B cell (primary cell): ENCODE measurements at regions not wholly inside any gene's neighbourhood (a gene's known extent, or its start where the extent isn't known, plus 50 kb on each side); places are given as distances from the start of the nearest gene placed in this dataset.

Experiments used
- ATAC-seq: fragments of 200-7000 bp; cut with Tn5 transposase; one replicate; pipeline ENCODE4 v1.10.0; 2021; ENCODE audit warnings: low read depth, mild to moderate bottlenecking, moderate number of reproducible peaks, moderate library complexity
- CTCF ChIA-PET: fragments of 350-600 bp; sonication (Branson Sonifier 250); formaldehyde crosslinking; loops from one replicate; lab custom pipeline; 2021; ENCODE audit warnings: antibody characterized with exemption, inconsistent platforms; lab: Charles Lee
- POLR2A ChIA-PET: fragments of 350-600 bp; sonication (Branson Sonifier 250); formaldehyde crosslinking; loops from one replicate; lab custom pipeline; 2021; ENCODE audit warnings: antibody characterized with exemption; lab: Charles Lee
- DNase-seq: peaks from one replicate; pipeline ENCODE4 v3.0.0; 2013
- H2AFZ ChIP-seq: 2 replicates; pipeline ENCODE4 v1.6.1; 2012; ENCODE audit warnings: mild to moderate bottlenecking, low read depth, low read length; ENCODE audit not compliant: insufficient read depth, poor library complexity, severe bottlenecking
- H3K27ac ChIP-seq, 2 donors: 1 replicate in 1 of 2; 2 replicates in 1 of 2; pipeline ENCODE4 v1.5.1; 2012 to 2013; ENCODE audit warnings: low read length in 2 of 2, mild to moderate bottlenecking in 2 of 2, moderate library complexity in 1 of 2
- H3K27me3 ChIP-seq, 4 experiments: fragments of 200-600 bp in 1 of 4; sonication (generic) in 1 of 4; replicated peaks in 1 of 4; 1 replicate in 2 of 4; 2 replicates in 2 of 4; pipeline versions ENCODE4 v1.6.1 to v1.7.0; 2013 to 2016; ENCODE audit warnings: low read length in 3 of 4, mild to moderate bottlenecking in 2 of 4, mixed read lengths in 1 of 4, moderate library complexity in 1 of 4; ENCODE audit not compliant: insufficient read depth in 4 of 4, control insufficient read depth in 3 of 4; ENCODE audit errors: control extremely low read depth in 1 of 4
- H3K36me3 ChIP-seq, 2 experiments: replicated peaks in 1 of 2; 1 replicate in 1 of 2; 2 replicates in 1 of 2; pipeline versions ENCODE4 v1.6.1 to v1.7.1; 2013; ENCODE audit warnings: low read length in 1 of 2; ENCODE audit not compliant: insufficient read depth in 2 of 2, control insufficient read depth in 1 of 2; ENCODE audit errors: control extremely low read depth in 1 of 2, extremely low read depth in 1 of 2
- H3K4me1 ChIP-seq, 2 donors: fragments of 200-600 bp in 1 of 2; sonication (generic) in 1 of 2; 1 replicate in 1 of 2; 2 replicates in 1 of 2; pipeline versions ENCODE4 v1.5.1 to v1.6.1; 2013 to 2017; ENCODE audit warnings: low read length in 2 of 2; ENCODE audit not compliant: control insufficient read depth in 2 of 2, insufficient read depth in 2 of 2
- H3K4me2 ChIP-seq: replicated peaks from 2 replicates; pipeline ENCODE3; 2012; ENCODE audit warnings: mild to moderate bottlenecking, low read depth, low read length; ENCODE audit not compliant: poor library complexity, severe bottlenecking
- H3K4me3 ChIP-seq, 5 experiments: fragments of 200-600 bp in 1 of 5; sonication (generic) in 1 of 5; 1 replicate in 3 of 5; 2 replicates in 2 of 5; pipeline versions ENCODE4 v1.5.1 to v1.7.0; 2011 to 2016; ENCODE audit warnings: low read length in 4 of 5, mild to moderate bottlenecking in 4 of 5, low read depth in 2 of 5, control low read depth in 1 of 5, moderate library complexity in 1 of 5; ENCODE audit not compliant: insufficient read depth in 1 of 5; ENCODE audit errors: control extremely low read depth in 1 of 5, extremely low read depth in 1 of 5
- H3K79me2 ChIP-seq: fragments of 200-600 bp; sonication (generic); one replicate; pipeline ENCODE4 v1.6.0; 2016; ENCODE audit warnings: low read length; ENCODE audit not compliant: control insufficient read depth, insufficient read depth
- H3K9ac ChIP-seq: fragments of 200-600 bp; sonication (generic); 2 replicates; pipeline ENCODE4 v1.6.1; 2017; ENCODE audit warnings: mild to moderate bottlenecking, low read length, moderate library complexity
- H3K9me3 ChIP-seq, 3 donors: one replicate each; pipeline versions ENCODE4 v1.6.1 to v1.7.1; 2013; ENCODE audit warnings: low read length in 2 of 3; ENCODE audit not compliant: control insufficient read depth in 2 of 3, insufficient read depth in 1 of 3; ENCODE audit errors: control extremely low read depth in 1 of 3
- H4K20me1 ChIP-seq: 2 replicates; pipeline ENCODE4 v1.6.0; 2012; ENCODE audit warnings: mild to moderate bottlenecking, low read length; ENCODE audit not compliant: insufficient read depth, control insufficient read depth, poor library complexity, severe bottlenecking
- H3K27ac Mint-ChIP-seq: one replicate; pipeline ENCODE4 v1.8.0; 2021; ENCODE audit warnings: mixed read lengths
- H3K27me3 Mint-ChIP-seq: one replicate; pipeline ENCODE4 v1.8.0; 2021; ENCODE audit warnings: mixed read lengths
- H3K4me1 Mint-ChIP-seq: one replicate; pipeline ENCODE4 v1.8.0; 2021; ENCODE audit warnings: mixed read lengths
- H3K4me3 Mint-ChIP-seq: one replicate; pipeline ENCODE4 v1.8.0; 2021; ENCODE audit warnings: mixed read lengths
- H3K9me3 Mint-ChIP-seq: one replicate; pipeline ENCODE4 v1.8.0; 2022; ENCODE audit warnings: mixed read lengths; ENCODE audit not compliant: insufficient read depth
- CTCF ChIP-seq: fragments of 200-600 bp; IDR thresholded peaks from one replicate; pipeline ENCODE4 v1.8.0; 2022; ENCODE audit warnings: antibody characterized with exemption, mild to moderate bottlenecking
- EZH2 ChIP-seq: IDR thresholded peaks from 2 replicates; pipeline ENCODE4 v1.6.1; 2012; ENCODE audit warnings: borderline replicate concordance, low read depth, mild to moderate bottlenecking, moderate library complexity, low read length; ENCODE audit not compliant: insufficient read depth, poor library complexity, severe bottlenecking
- WGBS: methylation state at CpG from one replicate; pipeline ENCODE4 v1.1.5; 2013; ENCODE audit warnings: missing lambda C conversion rate; ENCODE audit not compliant: insufficient coverage; 5-methylcytosine and 5-hydroxymethylcytosine counted together
- intact Hi-C: fragments of 100-400 bp; cut with micrococcal nuclease; formaldehyde crosslinking; loops from one replicate; pipeline ENCODE4 v1.10.0; 2022

DNA sequence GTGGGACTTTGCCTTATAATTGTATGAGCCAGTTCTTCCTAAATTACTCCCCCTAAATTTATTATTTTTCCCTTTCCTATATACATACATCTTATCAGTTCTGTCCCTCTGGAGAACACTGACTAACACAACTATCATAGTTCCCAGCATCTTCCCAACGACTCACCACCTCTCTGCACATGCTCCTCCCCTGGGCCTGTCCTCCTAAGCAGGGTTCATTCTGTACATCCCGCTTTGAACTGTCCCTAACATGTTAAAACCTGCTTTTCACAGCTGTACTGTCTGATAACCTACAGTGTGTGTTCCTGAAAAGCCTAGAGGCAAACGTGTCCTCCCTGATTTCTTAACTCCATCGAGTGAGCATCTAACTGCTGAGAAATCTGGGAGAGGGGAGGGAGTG lies 141.7 kb downstream of the EFNB2 start:
- H3K4me2 ChIP-seq = no peak overlapping the region

GRCh38 chr13:106391681-106392080 lies 143.8 kb downstream of the EFNB2 start:
- intact Hi-C loops = no loop called here

More for the DNA sequence above, 141.7 kb downstream of the EFNB2 start:
- CTCF ChIA-PET = no interaction called here
- no peak for ATAC-seq
- Mint-ChIP-seq H3K4me3 (no peak overlapping the region), H3K27ac (no peak overlapping the region), H3K9me3 (no peaks in the 10 kb centered on the region), H3K27me3 (no peaks in the 10 kb centered on the region), H3K4me1 (no peaks in the 10 kb centered on the region)
- Histone ChIP-seq H3K9ac (no peak overlapping the region), H4K20me1 (no peaks in the 10 kb centered on the region), H3K4me3 (no peak overlapping the region), H3K4me1 (no peaks in the 10 kb centered on the region), H2AFZ (no peak overlapping the region), H3K36me3 (no peaks in the 10 kb centered on the region), H3K27ac (no peak overlapping the region), H3K79me2 (no peaks in the 10 kb centered on the region), H3K27me3 (no peaks in the 10 kb centered on the region), H3K9me3 (no peaks in the 10 kb centered on the region)
- no peak for DNase-seq
- 92% methylated on average over 2 of the region's 4 CpGs for WGBS
- TF ChIP-seq EZH2 = no peak
- TF ChIP-seq CTCF = no peak
- POLR2A ChIA-PET = no interaction called here
- intact Hi-C loops = no loop called here

More at GRCh38 chr13:106391681-106392080, 143.8 kb downstream of the EFNB2 start:
- H3K9me3 Mint-ChIP-seq = no peaks in the 10 kb centered on the region
- H3K4me1 ChIP-seq = no peaks in the 10 kb centered on the region
- no peak overlapping the region for H3K27ac ChIP-seq
- no peak overlapping the region for H3K9ac ChIP-seq
- no peaks in the 10 kb centered on the region for H3K27me3 ChIP-seq
- no peaks in the 10 kb centered on the region for H4K20me1 ChIP-seq
- H3K36me3 ChIP-seq = no peaks in the 10 kb centered on the region
- POLR2A ChIA-PET = no interaction called here
- DNase-seq (no peak), ATAC-seq (no peak)
- H3K27ac Mint-ChIP-seq = no peak overlapping the region
- H3K4me3 Mint-ChIP-seq = no peak overlapping the region
- no peak overlapping the region for H2AFZ ChIP-seq
- CTCF ChIA-PET = no interaction called here
- H3K27me3 Mint-ChIP-seq = no peaks in the 10 kb centered on the region
- no peaks in the 10 kb centered on the region for H3K79me2 ChIP-seq
- no peak overlapping the region for H3K4me2 ChIP-seq
- WGBS = 100% methylated on average over 3 of the region's 6 CpGs
- H3K4me3 ChIP-seq = no peak overlapping the region
- H3K9me3 ChIP-seq = no peaks in the 10 kb centered on the region
- no peaks in the 10 kb centered on the region for H3K4me1 Mint-ChIP-seq
- TF ChIP-seq EZH2 (no peak), CTCF (no peak)
